ENCODE measurements at regions not wholly inside any gene's neighbourhood (a gene's known extent, or its start where the extent isn't known, plus 50 kb on each side); places are given as distances from the start of the nearest gene placed in this dataset.

- ChIA-PET CTCF (interaction anchor here (0.8 kb wide), 1 partner anchor 63 kb away, joined by 3 read pairs; no protein-coding TSS in a partner anchor), POLR2A (no interaction called here)
- H3K27ac ChIP-seq (ENCODE audit: low read depth in 2 of 2, low read length in 1 of 2) = no peak overlapping the region
- H4K20me1 ChIP-seq (ENCODE audit: insufficient read depth) = no peaks in the 10 kb centered on the region
- no peak overlapping the region for H3K9ac ChIP-seq
- H3K9me2 ChIP-seq = no peaks in the 10 kb centered on the region
- H3K4me3 ChIP-seq (ENCODE audit: low read depth in 2 of 2, low read length in 1 of 2) = no peak overlapping the region
- no peaks in the 10 kb centered on the region for H3K27me3 ChIP-seq (ENCODE audit: insufficient read depth)
- under 1% methylated on average over 3 of the region's 3 CpGs for WGBS (ENCODE audit: low lambda C conversion rate)
- H2AFZ ChIP-seq (ENCODE audit: low read depth) = no peak overlapping the region
- H3K79me2 ChIP-seq (ENCODE audit: insufficient read depth) = no peaks in the 10 kb centered on the region
- H3K9me3 ChIP-seq = no peaks in the 10 kb centered on the region
- no peak for TF ChIP-seq RFX5 (IDR thresholded peaks at IDR 0.05; ENCODE audit: low read length)
- TF ChIP-seq, protein P1, sequence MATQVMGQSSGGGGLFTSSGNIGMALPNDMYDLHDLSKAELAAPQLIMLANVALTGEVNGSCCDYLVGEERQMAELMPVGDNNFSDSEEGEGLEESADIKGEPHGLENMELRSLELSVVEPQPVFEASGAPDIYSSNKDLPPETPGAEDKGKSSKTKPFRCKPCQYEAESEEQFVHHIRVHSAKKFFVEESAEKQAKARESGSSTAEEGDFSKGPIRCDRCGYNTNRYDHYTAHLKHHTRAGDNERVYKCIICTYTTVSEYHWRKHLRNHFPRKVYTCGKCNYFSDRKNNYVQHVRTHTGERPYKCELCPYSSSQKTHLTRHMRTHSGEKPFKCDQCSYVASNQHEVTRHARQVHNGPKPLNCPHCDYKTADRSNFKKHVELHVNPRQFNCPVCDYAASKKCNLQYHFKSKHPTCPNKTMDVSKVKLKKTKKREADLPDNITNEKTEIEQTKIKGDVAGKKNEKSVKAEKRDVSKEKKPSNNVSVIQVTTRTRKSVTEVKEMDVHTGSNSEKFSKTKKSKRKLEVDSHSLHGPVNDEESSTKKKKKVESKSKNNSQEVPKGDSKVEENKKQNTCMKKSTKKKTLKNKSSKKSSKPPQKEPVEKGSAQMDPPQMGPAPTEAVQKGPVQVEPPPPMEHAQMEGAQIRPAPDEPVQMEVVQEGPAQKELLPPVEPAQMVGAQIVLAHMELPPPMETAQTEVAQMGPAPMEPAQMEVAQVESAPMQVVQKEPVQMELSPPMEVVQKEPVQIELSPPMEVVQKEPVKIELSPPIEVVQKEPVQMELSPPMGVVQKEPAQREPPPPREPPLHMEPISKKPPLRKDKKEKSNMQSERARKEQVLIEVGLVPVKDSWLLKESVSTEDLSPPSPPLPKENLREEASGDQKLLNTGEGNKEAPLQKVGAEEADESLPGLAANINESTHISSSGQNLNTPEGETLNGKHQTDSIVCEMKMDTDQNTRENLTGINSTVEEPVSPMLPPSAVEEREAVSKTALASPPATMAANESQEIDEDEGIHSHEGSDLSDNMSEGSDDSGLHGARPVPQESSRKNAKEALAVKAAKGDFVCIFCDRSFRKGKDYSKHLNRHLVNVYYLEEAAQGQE (IDR thresholded peaks at IDR 0.05; ENCODE audit: low read depth, low read length) = no peak
- no peak for TF ChIP-seq FOXM1 (IDR thresholded peaks at IDR 0.05; ENCODE audit: low read depth)
- no peak for TF ChIP-seq RAD21 (IDR thresholded peaks at IDR 0.05; ENCODE audit: low read length)
- TF ChIP-seq FOXJ3 (CRISPR knock-in tag; IDR thresholded peaks at IDR 0.05) = no peak
- TF ChIP-seq GABPA (IDR thresholded peaks at IDR 0.05; ENCODE audit: low read depth) = no peak
- TF ChIP-seq NRF1 (IDR thresholded peaks at IDR 0.05; ENCODE audit: low read depth, low read length) = no peak
- TF ChIP-seq JUND (IDR thresholded peaks at IDR 0.05) = no peak
- no peak for TF ChIP-seq GATA2 (CRISPR knock-in tag; IDR thresholded peaks at IDR 0.05)
- no peaks in the 10 kb centered on the region for H3K4me1 ChIP-seq (ENCODE audit: control insufficient read depth in 1 of 2, insufficient read depth in 2 of 2, low read depth in 1 of 2, low read length in 1 of 2)
- H3F3A ChIP-seq (replicated peaks; ENCODE audit: insufficient read depth) = no peaks in the 10 kb centered on the region
- no peak overlapping the region for H3K4me2 ChIP-seq
- no peak for DNase-seq
- H3K36me3 ChIP-seq (replicated peaks in 1 of 2; ENCODE audit: control insufficient read depth in 1 of 2, insufficient read depth in 2 of 2, low read length in 1 of 2) = no peaks in the 10 kb centered on the region
Observed at GRCh38 chr3:88704338-88704737, 403.1 kb upstream of the EPHA3 start.

GRCh38 chr3:88707837-88708236, 399.6 kb upstream of the EPHA3 start:
- Histone ChIP-seq H3F3A (replicated peaks; ENCODE audit: insufficient read depth) (no peaks in the 10 kb centered on the region), H3K9me2 (no peaks in the 10 kb centered on the region), H3K9me3 (no peaks in the 10 kb centered on the region), H3K9ac (no peak overlapping the region), H3K27ac (ENCODE audit: low read depth in 2 of 2, low read length in 1 of 2) (no peak overlapping the region), H3K4me1 (ENCODE audit: control insufficient read depth in 1 of 2, insufficient read depth in 2 of 2, low read depth in 1 of 2, low read length in 1 of 2) (no peaks in the 10 kb centered on the region), H3K36me3 (replicated peaks in 1 of 2; ENCODE audit: control insufficient read depth in 1 of 2, insufficient read depth in 2 of 2, low read length in 1 of 2) (no peaks in the 10 kb centered on the region), H3K4me2 (no peak overlapping the region), H3K79me2 (ENCODE audit: insufficient read depth) (no peaks in the 10 kb centered on the region), H3K27me3 (ENCODE audit: insufficient read depth) (no peaks in the 10 kb centered on the region), H2AFZ (ENCODE audit: low read depth) (no peak overlapping the region), H3K4me3 (ENCODE audit: low read depth in 2 of 2, low read length in 1 of 2) (no peak overlapping the region), H4K20me1 (ENCODE audit: insufficient read depth) (no peaks in the 10 kb centered on the region)
- no peak for DNase-seq
- POLR2A ChIA-PET = no interaction called here
- CTCF ChIA-PET = no interaction called here
- 0% methylated on average over 1 of the region's 1 CpG for WGBS (ENCODE audit: low lambda C conversion rate)
- TF ChIP-seq FOSL2 (IDR thresholded peaks at IDR 0.05; ENCODE audit: borderline replicate concordance, low read depth) = no peak
- TF ChIP-seq, protein P1 (IDR thresholded peaks at IDR 0.05; ENCODE audit: low read depth, low read length) = no peak
- TF ChIP-seq FOXM1 (IDR thresholded peaks at IDR 0.05; ENCODE audit: low read depth) = no peak
- no peak for TF ChIP-seq EZH2phosphoT487 (IDR thresholded peaks at IDR 0.05; ENCODE audit: borderline replicate concordance, low read depth)
